A549 (cell line): ENCODE measurements at regions not wholly inside any gene's neighbourhood (a gene's known extent, or its start where the extent isn't known, plus 50 kb on each side); places are given as distances from the start of the nearest gene placed in this dataset.

Source experiments
- ATAC-seq, 2 experiments: fragments of 200-7000 bp in 1 of 2; fragments of >200 bp in 1 of 2; cut with Nextera tagmentation in 1 of 2; cut with Tn5 transposase in 1 of 2; 3 replicates each; pipeline versions ENCODE4 v1.8.0 to v1.9.1; 2018 to 2020; ENCODE audit warnings: mild to moderate bottlenecking in 1 of 2, moderate library complexity in 1 of 2
- CTCF ChIA-PET: fragments of 300-600 bp; sonication (Branson Sonifier 250); formaldehyde crosslinking; extraction: SDS; loops from one replicate; lab custom pipeline; 2021; ENCODE audit warnings: antibody characterized with exemption, inconsistent platforms; lab: Yijun Ruan, JAX
- POLR2A ChIA-PET: fragments of 350-600 bp; formaldehyde crosslinking; extraction: SDS; loops from one replicate; lab custom pipeline; 2021; ENCODE audit warnings: antibody characterized with exemption, inconsistent platforms; lab: Yijun Ruan, JAX
- DNase-seq, 2 experiments: peaks; one replicate each; pipeline versions ENCODE4 v3.0.0 to v3.0.0-alpha.2; 2011 to 2016; ENCODE audit warnings: low read depth in 1 of 2, low spot score in 1 of 2
- FAIRE-seq: peaks from 2 replicates; lab custom pipeline; 2011; peaks lifted over from hg19 to GRCh38; lab: Jason Lieb, UNC
- H3K27ac ChIP-seq, 2 experiments: fragments of >200 bp; sonication (Bioruptor Twin); formaldehyde crosslinking; 3 replicates each; pipeline ENCODE4 v1.5.1; 2016 to 2017
- H3K4me1 ChIP-seq: fragments of >200 bp; sonication (Bioruptor Twin); formaldehyde crosslinking; 3 replicates; pipeline ENCODE4 v1.6.1; 2016
- H3K4me2 ChIP-seq: fragments of >200 bp; sonication (Bioruptor Twin); formaldehyde crosslinking; 3 replicates; pipeline ENCODE4 v1.6.1; 2016
- H3K4me3 ChIP-seq: fragments of >200 bp; sonication (Bioruptor Twin); formaldehyde crosslinking; 3 replicates; pipeline ENCODE4 v1.5.1; 2016
- H3K9me3 ChIP-seq: fragments of >200 bp; sonication (Bioruptor Twin); formaldehyde crosslinking; 3 replicates; pipeline ENCODE4 v1.6.1; 2016
- CBX2 ChIP-seq: fragments of 200-600 bp; sonication (generic); IDR thresholded peaks from 2 replicates; pipeline ENCODE4 v1.6.1; 2016; ENCODE audit warnings: low read depth, mild to moderate bottlenecking, borderline replicate concordance
- CEBPB ChIP-seq, 2 experiments: fragments of >200 bp in 1 of 2; sonication (Bioruptor Twin) in 1 of 2; formaldehyde crosslinking in 1 of 2; IDR thresholded peaks; 2 replicates each; pipeline ENCODE4 v1.6.1; 2012 to 2016
- CHD4 ChIP-seq: fragments of 200-600 bp; sonication (generic); IDR thresholded peaks from 2 replicates; pipeline ENCODE4 v1.6.1; 2016; ENCODE audit warnings: antibody characterized with exemption, mild to moderate bottlenecking, borderline replicate concordance
- E2F6 ChIP-seq: IDR thresholded peaks from 2 replicates; pipeline ENCODE4 v1.6.1; 2012; ENCODE audit warnings: low read depth, borderline replicate concordance
- ESRRA ChIP-seq: fragments of 150-350 bp; IDR thresholded peaks from 2 replicates; pipeline ENCODE4 v1.6.1; 2014; ENCODE audit warnings: mild to moderate bottlenecking, low read length, borderline replicate concordance
- FOXS1 ChIP-seq: fragments of 250-450 bp; sonication (Bioruptor Pico); IDR thresholded peaks from 2 replicates; pipeline ENCODE4 v1.5.0; 2020; ENCODE audit warnings: mild to moderate bottlenecking, moderate library complexity
- GATA3 ChIP-seq: IDR thresholded peaks from 2 replicates; pipeline ENCODE4 v1.6.1; 2012; ENCODE audit warnings: borderline replicate concordance
- HDAC2 ChIP-seq: fragments of 200-600 bp; sonication (generic); IDR thresholded peaks from 2 replicates; pipeline ENCODE4 v1.6.1; 2016
- HEYL ChIP-seq: fragments of 250-450 bp; sonication (Bioruptor Pico); IDR thresholded peaks from 2 replicates; pipeline ENCODE4 v1.8.0; 2021; ENCODE audit warnings: mild to moderate bottlenecking, moderate library complexity
- HOXB13 ChIP-seq: fragments of 250-450 bp; sonication (Bioruptor Pico); IDR thresholded peaks from 2 replicates; pipeline ENCODE4 v1.5.0; 2020; ENCODE audit warnings: low read depth, mild to moderate bottlenecking, moderate library complexity
- MYC ChIP-seq: IDR thresholded peaks from 2 replicates; pipeline ENCODE4 v1.6.1; 2012; ENCODE audit warnings: mild to moderate bottlenecking, inconsistent platforms, low read length, improper control_type of control experiment, borderline replicate concordance
- PBX3 ChIP-seq: IDR thresholded peaks from 2 replicates; pipeline ENCODE4 v1.6.1; 2012
- POLR2AphosphoS2 ChIP-seq: conservative IDR thresholded peaks from 2 replicates; pipeline ENCODE4 v1.6.1; 2012; ENCODE audit warnings: low read length, improper control_type of control experiment, inconsistent platforms
- RAD21 ChIP-seq, 2 experiments: fragments of >200 bp in 1 of 2; sonication (Bioruptor Twin) in 1 of 2; formaldehyde crosslinking in 1 of 2; IDR thresholded peaks in 1 of 2; conservative IDR thresholded peaks in 1 of 2; 2 replicates in 1 of 2; 3 replicates in 1 of 2; pipeline ENCODE4 v1.6.1; 2012 to 2018; ENCODE audit warnings: inconsistent platforms in 1 of 2
- RARB ChIP-seq: fragments of 250-450 bp; sonication (Bioruptor Pico); IDR thresholded peaks from 2 replicates; pipeline ENCODE4 v1.8.0; 2021; ENCODE audit warnings: mild to moderate bottlenecking, moderate library complexity
- RCOR1 ChIP-seq: fragments of 150-350 bp; IDR thresholded peaks from 2 replicates; pipeline ENCODE4 v1.6.1; 2014; ENCODE audit warnings: antibody characterized with exemption, low read length, low read depth
- REST ChIP-seq: fragments of 200-600 bp; sonication (generic); IDR thresholded peaks from 2 replicates; pipeline ENCODE4 v1.6.1; 2016; ENCODE audit warnings: antibody characterized with exemption, mild to moderate bottlenecking, moderate library complexity
- RFX5 ChIP-seq: fragments of 450-650 bp; IDR thresholded peaks from 2 replicates; pipeline ENCODE4 v1.7.1; 2014; ENCODE audit warnings: antibody characterized with exemption, mild to moderate bottlenecking, moderate library complexity
- TFCP2L1 ChIP-seq: fragments of 250-450 bp; sonication (Bioruptor Pico); IDR thresholded peaks from 2 replicates; pipeline ENCODE4 v1.5.0; 2021; ENCODE audit warnings: mild to moderate bottlenecking
- WGBS: methylation state at CpG from one replicate; pipeline ENCODE4 v1.1.6; 2017; ENCODE audit errors: missing lambda C conversion rate; 5-methylcytosine and 5-hydroxymethylcytosine counted together
- TF ChIP-seq, protein P1 (sequence below): fragments of >200 bp; sonication (Bioruptor Twin); formaldehyde crosslinking; IDR thresholded peaks from 2 replicates; pipeline ENCODE4 v1.6.1; 2016

- Histone ChIP-seq H3K4me3 (no peak overlapping the region), H3K4me2 (no peak overlapping the region), H3K4me1 (no peaks in the 10 kb centered on the region), H3K9me3 (no peaks in the 10 kb centered on the region), H3K27ac (no peak overlapping the region)
- WGBS = 63% methylated on average over 4 of the region's 4 CpGs
- DNase-seq = no peak
- ChIA-PET CTCF (no interaction called here), POLR2A (interaction anchor here (0.5 kb wide), 1 partner anchor 17 kb away, joined by 4 read pairs; no protein-coding TSS in a partner anchor)
- FAIRE-seq = no peak
- no peak for ATAC-seq
- TF ChIP-seq RAD21 (conservative IDR thresholded peaks at IDR 0.05 in 1 of 2, IDR thresholded peaks at IDR 0.05 in 1 of 2) = no peak
- TF ChIP-seq PBX3 = no peak
- TF ChIP-seq FOXS1 (CRISPR knock-in tag) = no peak
- TF ChIP-seq HEYL = no peak
Measured at GRCh38 chr11:42777776-42778175, 534.0 kb upstream of the API5 start.

DNA sequence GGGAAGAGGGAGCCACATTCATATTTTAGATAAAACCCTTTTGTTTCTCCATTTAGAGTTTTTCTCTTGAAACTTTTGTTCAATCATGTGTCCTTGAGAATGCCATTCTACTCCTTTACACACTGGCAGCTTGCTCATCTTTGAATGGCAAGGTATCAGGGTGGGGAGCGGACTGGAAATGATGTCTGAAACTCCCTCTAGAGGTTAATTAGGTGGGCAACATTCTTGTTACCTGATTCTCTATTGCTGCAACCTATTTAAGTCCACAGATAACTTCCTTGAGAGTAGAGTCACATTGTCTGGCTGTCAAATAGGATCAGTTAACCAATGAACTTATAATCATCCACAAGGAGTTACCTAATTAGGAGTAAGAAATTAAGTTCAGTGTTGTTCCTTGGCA is 533.6 kb upstream of the API5 start:
- Histone ChIP-seq H3K27ac (no peak overlapping the region), H3K4me1 (no peaks in the 10 kb centered on the region), H3K9me3 (no peaks in the 10 kb centered on the region), H3K4me3 (no peak overlapping the region)
- 4% methylated on average over 1 of the region's 1 CpG for WGBS
- no peak for ATAC-seq
- CTCF ChIA-PET = no interaction called here
- TF ChIP-seq RFX5 = no peak
- no peak for TF ChIP-seq REST
- TF ChIP-seq GATA3 = no peak
- TF ChIP-seq E2F6 = no peak
- TF ChIP-seq TFCP2L1 = no peak
- no peak for TF ChIP-seq POLR2AphosphoS2
- no peak for TF ChIP-seq CEBPB (IDR thresholded peaks at IDR 0.05)
- TF ChIP-seq MYC = no peak
- TF ChIP-seq, all 56 proteins: peak for 0
- POLR2A ChIA-PET = interaction anchor here (0.5 kb wide), 1 partner anchor 16 kb away, joined by 4 read pairs; no protein-coding TSS in a partner anchor
- H3K4me2 ChIP-seq = no peak overlapping the region
- FAIRE-seq (no peak), DNase-seq (no peak)

DNA sequence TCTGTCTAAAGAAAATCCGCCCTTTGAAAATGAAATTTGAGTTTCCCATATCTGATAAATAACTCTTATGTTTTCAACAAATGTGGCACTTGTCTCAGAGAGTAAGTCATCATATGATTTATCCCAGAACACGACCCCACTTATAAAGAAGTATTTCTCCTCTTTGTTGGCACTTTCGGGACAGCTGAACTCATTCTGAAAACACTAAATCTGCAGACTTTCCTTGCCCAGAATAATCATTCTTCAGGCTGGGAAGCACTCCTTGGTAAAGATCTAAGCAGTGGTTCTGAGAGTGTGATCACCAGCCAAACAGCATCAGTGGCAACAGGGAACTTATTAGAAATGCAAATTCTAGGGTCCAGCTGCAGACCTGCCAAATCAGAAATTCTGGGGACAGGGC is 532.2 kb upstream of the API5 start:
- H3K4me3 ChIP-seq = no peak overlapping the region
- no peaks in the 10 kb centered on the region for H3K9me3 ChIP-seq
- POLR2A ChIA-PET = no interaction called here
- FAIRE-seq = no peak
- CTCF ChIA-PET = no interaction called here
- ATAC-seq = no peak
- no peak for TF ChIP-seq RFX5
- TF ChIP-seq RARB (CRISPR knock-in tag) = no peak
- no peak for TF ChIP-seq GATA3
- TF ChIP-seq CEBPB (IDR thresholded peaks at IDR 0.05) = no peak
- TF ChIP-seq, protein P1, sequence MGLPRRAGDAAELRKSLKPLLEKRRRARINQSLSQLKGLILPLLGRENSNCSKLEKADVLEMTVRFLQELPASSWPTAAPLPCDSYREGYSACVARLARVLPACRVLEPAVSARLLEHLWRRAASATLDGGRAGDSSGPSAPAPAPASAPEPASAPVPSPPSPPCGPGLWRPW = no peak
- TF ChIP-seq MYC = no peak
- no peak for TF ChIP-seq ESRRA
- no peak for TF ChIP-seq POLR2AphosphoS2
- TF ChIP-seq CHD4 = no peak
- TF ChIP-seq RAD21 (conservative IDR thresholded peaks at IDR 0.05 in 1 of 2, IDR thresholded peaks at IDR 0.05 in 1 of 2) = no peak
- no peak for TF ChIP-seq REST
- TF ChIP-seq CBX2 = no peak
- no peak for TF ChIP-seq RCOR1
- no peak for TF ChIP-seq HDAC2
- TF ChIP-seq HOXB13 = no peak
- DNase-seq = no peak
- no peak overlapping the region for H3K4me2 ChIP-seq
- 2% methylated on average over 3 of the region's 3 CpGs for WGBS
- H3K4me1 ChIP-seq = no peaks in the 10 kb centered on the region
- H3K27ac ChIP-seq = no peak overlapping the region
